ENCODE measurements at regions not wholly inside any gene's neighbourhood (a gene's known extent, or its start where the extent isn't known, plus 50 kb on each side); places are given as distances from the start of the nearest gene placed in this dataset.

DNA sequence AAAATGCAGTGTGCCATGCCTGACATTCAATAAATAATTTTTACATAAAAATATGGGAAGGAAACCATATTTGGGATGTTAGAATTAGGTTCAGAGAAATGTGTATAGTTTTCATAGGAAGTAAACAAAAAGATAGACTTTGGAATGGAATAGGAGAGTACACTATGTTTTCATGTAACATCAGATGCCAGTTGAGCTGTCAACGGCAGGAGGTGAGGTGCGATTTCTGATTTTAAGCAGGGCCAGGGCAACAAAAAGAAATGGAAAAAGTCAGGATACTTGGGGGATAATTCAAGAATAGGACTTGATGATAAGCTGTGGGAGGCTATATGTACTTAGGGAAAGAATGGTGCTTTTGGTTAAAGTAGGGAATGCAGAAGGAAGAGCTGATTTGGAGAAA is 639.5 kb downstream of the OTOL1 start:
- Histone ChIP-seq H3K27me3 (no peaks in the 10 kb centered on the region), H3K4me3 (no peak overlapping the region), H3K36me3 (no peaks in the 10 kb centered on the region), H3K4me1 (no peaks in the 10 kb centered on the region), H3K27ac (no peak overlapping the region), H3K9me3 (no peaks in the 10 kb centered on the region)
- intact Hi-C loops (cut with DNase I) = no loop called here
- TF ChIP-seq, protein P1, sequence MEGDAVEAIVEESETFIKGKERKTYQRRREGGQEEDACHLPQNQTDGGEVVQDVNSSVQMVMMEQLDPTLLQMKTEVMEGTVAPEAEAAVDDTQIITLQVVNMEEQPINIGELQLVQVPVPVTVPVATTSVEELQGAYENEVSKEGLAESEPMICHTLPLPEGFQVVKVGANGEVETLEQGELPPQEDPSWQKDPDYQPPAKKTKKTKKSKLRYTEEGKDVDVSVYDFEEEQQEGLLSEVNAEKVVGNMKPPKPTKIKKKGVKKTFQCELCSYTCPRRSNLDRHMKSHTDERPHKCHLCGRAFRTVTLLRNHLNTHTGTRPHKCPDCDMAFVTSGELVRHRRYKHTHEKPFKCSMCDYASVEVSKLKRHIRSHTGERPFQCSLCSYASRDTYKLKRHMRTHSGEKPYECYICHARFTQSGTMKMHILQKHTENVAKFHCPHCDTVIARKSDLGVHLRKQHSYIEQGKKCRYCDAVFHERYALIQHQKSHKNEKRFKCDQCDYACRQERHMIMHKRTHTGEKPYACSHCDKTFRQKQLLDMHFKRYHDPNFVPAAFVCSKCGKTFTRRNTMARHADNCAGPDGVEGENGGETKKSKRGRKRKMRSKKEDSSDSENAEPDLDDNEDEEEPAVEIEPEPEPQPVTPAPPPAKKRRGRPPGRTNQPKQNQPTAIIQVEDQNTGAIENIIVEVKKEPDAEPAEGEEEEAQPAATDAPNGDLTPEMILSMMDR (IDR thresholded peaks at IDR 0.05) = no peak
- no peak for DNase-seq
- no peak for ATAC-seq

DNA sequence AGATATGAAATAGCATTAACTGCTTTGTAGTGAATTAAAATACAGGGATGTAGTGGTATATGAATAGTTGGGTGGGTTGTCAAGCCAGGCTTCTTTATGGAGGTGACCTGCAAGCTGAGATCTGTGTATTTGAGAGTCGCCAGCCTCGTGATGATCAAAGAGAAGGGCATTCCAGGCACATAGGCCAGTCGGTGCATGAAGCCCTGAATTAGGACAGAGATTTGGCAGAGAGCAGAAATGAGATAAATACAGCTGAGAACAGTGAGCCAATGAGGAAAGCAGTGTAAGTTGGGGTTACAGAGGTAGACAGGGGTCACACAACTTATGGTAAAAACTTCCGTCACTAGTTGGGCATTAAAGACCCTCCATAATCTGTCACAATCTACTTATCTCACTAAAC is 641.9 kb downstream of the OTOL1 start:
- no peaks in the 10 kb centered on the region for H3K9me3 ChIP-seq
- intact Hi-C loops (cut with DNase I) = no loop called here
- no peaks in the 10 kb centered on the region for H3K36me3 ChIP-seq
- no peaks in the 10 kb centered on the region for H3K4me1 ChIP-seq
- no peak for ATAC-seq
- no peak overlapping the region for H3K27ac ChIP-seq
- H3K27me3 ChIP-seq = no peaks in the 10 kb centered on the region
- no peak overlapping the region for H3K4me3 ChIP-seq
- no peak for DNase-seq
- TF ChIP-seq, protein P1 (IDR thresholded peaks at IDR 0.05) = no peak

DNA sequence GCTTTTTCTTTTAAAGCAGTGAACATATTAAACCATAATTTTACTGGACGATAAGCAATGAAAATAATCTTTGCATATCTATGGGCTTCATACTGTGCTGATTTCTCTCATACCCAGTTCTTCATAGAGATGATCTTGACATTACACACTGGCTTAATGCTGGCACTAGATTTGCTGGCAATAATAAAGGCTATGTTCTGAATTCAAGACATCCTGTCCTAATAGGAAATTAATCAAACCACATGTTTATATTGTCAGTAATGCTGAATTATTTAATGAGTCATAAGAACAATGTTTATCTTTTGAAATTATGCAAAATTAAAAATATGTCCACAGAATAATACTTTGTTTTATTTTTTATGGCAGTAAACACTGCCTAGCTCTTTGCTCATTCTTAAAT is 643.2 kb downstream of the OTOL1 start:
- no peak overlapping the region for H3K27ac ChIP-seq
- H3K4me3 ChIP-seq = no peak overlapping the region
- H3K9me3 ChIP-seq = no peaks in the 10 kb centered on the region
- H3K36me3 ChIP-seq = no peaks in the 10 kb centered on the region
- TF ChIP-seq, protein P1 (IDR thresholded peaks at IDR 0.05) = no peak
- DNase-seq = no peak
- H3K27me3 ChIP-seq = no peaks in the 10 kb centered on the region
- no peaks in the 10 kb centered on the region for H3K4me1 ChIP-seq
- ATAC-seq = no peak
- intact Hi-C loops (cut with DNase I) = no loop called here

DNA sequence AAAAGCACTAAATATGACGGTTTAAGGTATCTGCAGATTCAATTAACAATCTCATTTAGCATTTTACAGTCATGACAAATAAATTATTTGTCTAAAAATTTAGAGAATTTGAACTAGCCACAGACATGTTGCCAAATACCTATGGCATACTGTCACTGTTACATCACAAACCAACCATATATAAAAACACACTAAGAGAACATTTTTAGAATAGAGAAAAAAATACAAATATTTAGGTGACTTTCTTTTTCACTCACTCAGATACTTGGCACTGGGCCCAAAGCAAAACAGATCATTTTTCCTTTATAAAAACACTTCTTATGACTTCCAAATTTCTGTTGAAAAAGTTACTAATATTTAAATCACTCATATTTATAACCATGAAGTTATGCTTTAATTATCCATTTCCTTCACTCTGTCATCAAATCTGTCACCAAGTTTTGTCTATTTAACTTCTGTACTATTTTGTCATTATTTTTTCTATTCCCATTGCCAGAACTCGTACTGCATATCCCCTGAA is 644.7 kb downstream of the OTOL1 start:
- H3K4me1 ChIP-seq = no peaks in the 10 kb centered on the region
- H3K36me3 ChIP-seq = no peaks in the 10 kb centered on the region
- no peak overlapping the region for H3K4me3 ChIP-seq
- intact Hi-C loops (cut with DNase I) = no loop called here
- no peaks in the 10 kb centered on the region for H3K9me3 ChIP-seq
- TF ChIP-seq, protein P1 (IDR thresholded peaks at IDR 0.05) = no peak
- H3K27me3 ChIP-seq = no peaks in the 10 kb centered on the region
- no peak for ATAC-seq
- DNase-seq = no peak
- no peak overlapping the region for H3K27ac ChIP-seq

DNA sequence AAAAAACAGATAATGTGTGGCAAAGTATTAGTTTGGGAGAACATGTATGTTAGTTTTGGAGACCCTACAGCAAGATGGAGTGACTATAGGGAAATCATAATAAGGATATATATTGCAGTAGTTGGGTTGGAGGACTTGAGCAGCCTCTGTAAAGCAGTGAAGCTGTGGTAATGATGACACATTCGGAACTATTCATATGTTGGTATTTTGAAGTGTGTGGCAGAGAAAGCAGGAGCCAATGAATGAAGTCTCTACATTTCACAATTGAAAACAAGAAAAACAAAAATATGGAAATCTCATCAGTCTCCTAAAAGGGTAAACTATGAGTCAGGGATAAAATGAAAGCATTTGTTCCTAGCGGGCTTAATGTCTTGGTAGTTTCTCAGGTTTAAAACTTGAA is 645.9 kb downstream of the OTOL1 start:
- no peaks in the 10 kb centered on the region for H3K36me3 ChIP-seq
- DNase-seq = no peak
- H3K4me1 ChIP-seq = no peaks in the 10 kb centered on the region
- TF ChIP-seq, protein P1 (IDR thresholded peaks at IDR 0.05) = no peak
- no peak overlapping the region for H3K27ac ChIP-seq
- intact Hi-C loops (cut with DNase I) = no loop called here
- no peak overlapping the region for H3K4me3 ChIP-seq
- H3K9me3 ChIP-seq = no peaks in the 10 kb centered on the region
- no peak for ATAC-seq
- no peaks in the 10 kb centered on the region for H3K27me3 ChIP-seq

DNA sequence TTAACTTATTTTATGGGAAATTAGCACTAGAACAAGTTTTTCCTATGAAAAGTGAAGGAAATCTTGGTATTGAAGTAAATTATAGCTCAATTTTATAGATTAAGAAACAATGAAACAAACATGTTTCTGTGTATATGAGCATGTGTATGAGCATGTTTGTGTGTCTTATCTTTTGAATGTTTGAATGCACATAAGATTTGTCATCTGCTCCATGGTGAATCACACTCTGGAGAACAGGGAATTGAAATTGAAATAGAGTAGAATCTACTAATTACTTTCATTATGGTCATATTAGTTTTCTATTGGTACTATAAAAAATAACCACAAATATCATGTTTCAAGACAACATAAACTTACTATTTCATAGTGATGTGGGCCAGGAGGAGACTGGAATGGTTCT is 646.6 kb downstream of the OTOL1 start:
- Histone ChIP-seq H3K4me3 (no peak overlapping the region), H3K36me3 (no peaks in the 10 kb centered on the region), H3K27ac (no peak overlapping the region), H3K27me3 (no peaks in the 10 kb centered on the region), H3K4me1 (no peaks in the 10 kb centered on the region), H3K9me3 (no peaks in the 10 kb centered on the region)
- DNase-seq (no peak), ATAC-seq (no peak)
- TF ChIP-seq, protein P1 (IDR thresholded peaks at IDR 0.05) = no peak
- intact Hi-C loops (cut with DNase I) = no loop called here

Data from upper lobe of right lung (tissue), 1 donor.